GM12891 (cell line): ENCODE measurements at regions not wholly inside any gene's neighbourhood (a gene's known extent, or its start where the extent isn't known, plus 50 kb on each side); places are given as distances from the start of the nearest gene placed in this dataset.

ENCODE experiments used
- POLR2A ChIP-seq: IDR thresholded peaks from 2 replicates; pipeline ENCODE4 v1.6.1; 2011; ENCODE audit warnings: low read depth, low read length, control low read depth
- POLR2AphosphoS5 ChIP-seq: IDR thresholded peaks from 2 replicates; pipeline ENCODE4 v1.6.1; 2011; ENCODE audit warnings: low read depth, low read length, control low read depth
- POU2F2 ChIP-seq: IDR thresholded peaks from 2 replicates; pipeline ENCODE4 v1.6.1; 2011; ENCODE audit warnings: low read depth, mild to moderate bottlenecking, control low read depth, low read length, moderate library complexity
- SPI1 ChIP-seq: IDR thresholded peaks from 2 replicates; pipeline ENCODE4 v1.6.1; 2011; ENCODE audit warnings: low read depth, low read length, control low read depth
- TAF1 ChIP-seq: IDR thresholded peaks from 2 replicates; pipeline ENCODE4 v1.6.1; 2011; ENCODE audit warnings: low read depth, low read length, control low read depth

DNA sequence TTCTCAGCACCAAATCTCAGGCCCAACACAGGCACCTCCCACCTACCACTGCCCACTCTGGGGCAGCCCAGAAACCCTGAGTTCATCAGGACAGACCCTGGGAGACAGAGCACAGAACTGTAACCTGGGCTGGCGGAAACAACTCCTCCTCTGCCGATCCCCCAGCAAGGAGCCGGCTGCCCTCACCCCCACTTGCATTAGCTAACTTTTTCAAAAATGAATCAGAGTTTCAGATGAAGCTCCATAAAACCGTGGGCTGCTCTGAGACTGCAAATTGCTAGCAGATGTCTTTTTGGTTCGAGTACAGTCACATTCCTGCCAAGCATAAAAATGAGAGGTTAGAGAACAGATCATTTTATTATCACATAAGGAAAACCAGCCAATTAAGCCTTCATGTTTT lies 93.4 kb upstream of the PARD3 start:
- TF ChIP-seq SPI1 (no peak), POLR2A (no peak), TAF1 (no peak), POU2F2 (no peak), POLR2AphosphoS5 (no peak)
